ENCODE measurements at regions not wholly inside any gene's neighbourhood (a gene's known extent, or its start where the extent isn't known, plus 50 kb on each side); places are given as distances from the start of the nearest gene placed in this dataset.

GRCh38 chr16:55012793-55013192 is 82.1 kb downstream of the IRX5 start:
- CTCF ChIA-PET = no interaction called here
- TF ChIP-seq, protein P1, sequence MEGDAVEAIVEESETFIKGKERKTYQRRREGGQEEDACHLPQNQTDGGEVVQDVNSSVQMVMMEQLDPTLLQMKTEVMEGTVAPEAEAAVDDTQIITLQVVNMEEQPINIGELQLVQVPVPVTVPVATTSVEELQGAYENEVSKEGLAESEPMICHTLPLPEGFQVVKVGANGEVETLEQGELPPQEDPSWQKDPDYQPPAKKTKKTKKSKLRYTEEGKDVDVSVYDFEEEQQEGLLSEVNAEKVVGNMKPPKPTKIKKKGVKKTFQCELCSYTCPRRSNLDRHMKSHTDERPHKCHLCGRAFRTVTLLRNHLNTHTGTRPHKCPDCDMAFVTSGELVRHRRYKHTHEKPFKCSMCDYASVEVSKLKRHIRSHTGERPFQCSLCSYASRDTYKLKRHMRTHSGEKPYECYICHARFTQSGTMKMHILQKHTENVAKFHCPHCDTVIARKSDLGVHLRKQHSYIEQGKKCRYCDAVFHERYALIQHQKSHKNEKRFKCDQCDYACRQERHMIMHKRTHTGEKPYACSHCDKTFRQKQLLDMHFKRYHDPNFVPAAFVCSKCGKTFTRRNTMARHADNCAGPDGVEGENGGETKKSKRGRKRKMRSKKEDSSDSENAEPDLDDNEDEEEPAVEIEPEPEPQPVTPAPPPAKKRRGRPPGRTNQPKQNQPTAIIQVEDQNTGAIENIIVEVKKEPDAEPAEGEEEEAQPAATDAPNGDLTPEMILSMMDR (IDR thresholded peaks at IDR 0.05; ENCODE audit: control extremely low read depth, extremely low read depth, low read depth, missing control alignments) = no peak
- POLR2A ChIA-PET = no interaction called here
- DNase-seq (ENCODE audit: extremely low spot score) = no peak

- no peak for DNase-seq (ENCODE audit: extremely low spot score)
- TF ChIP-seq, protein P1 (IDR thresholded peaks at IDR 0.05; ENCODE audit: control extremely low read depth, extremely low read depth, low read depth, missing control alignments) = no peak
- CTCF ChIA-PET = no interaction called here
- POLR2A ChIA-PET = no interaction called here
These were observed 83.4 kb downstream of the IRX5 start for GRCh38 chr16:55014022-55014421.

DNA sequence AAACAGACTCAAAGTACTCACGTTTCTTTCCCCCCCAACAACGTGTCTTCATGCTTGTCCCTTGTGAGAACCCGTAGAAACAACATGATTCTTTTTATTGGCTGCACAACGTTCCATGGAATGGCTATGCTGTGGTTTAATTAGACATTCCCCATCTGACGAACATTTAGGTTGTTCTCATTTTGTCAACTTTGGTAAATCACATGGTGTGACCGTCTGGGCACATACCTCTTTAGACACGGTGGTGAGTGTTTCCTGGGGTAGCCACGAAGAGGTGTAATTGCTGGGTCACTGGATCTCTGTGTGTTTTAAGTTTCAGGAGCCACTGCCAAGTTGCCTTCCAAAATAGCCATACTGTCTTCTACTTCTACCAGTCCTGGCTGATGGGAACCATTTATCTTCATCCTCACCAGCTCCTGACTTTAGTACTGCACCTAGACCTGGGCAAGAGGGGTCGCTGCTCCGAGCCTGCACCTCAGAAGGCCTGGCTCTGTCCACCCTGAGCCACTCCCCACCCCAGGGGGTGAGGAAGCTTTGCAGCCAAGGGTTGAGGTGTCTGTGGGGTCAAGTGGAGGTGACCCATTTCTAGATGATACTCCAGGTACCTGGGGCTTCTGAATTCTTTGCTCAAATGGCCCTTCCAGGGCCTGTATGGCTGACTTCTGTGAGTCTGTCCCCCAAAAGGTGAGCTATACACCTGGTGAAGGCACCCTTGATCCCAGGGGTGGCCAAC is 84.7 kb downstream of the IRX5 start:
- DNase-seq (ENCODE audit: extremely low spot score) = no peak
- ChIA-PET POLR2A (no interaction called here), CTCF (interaction anchor here (0.8 kb wide), 1 partner anchor 85 kb away, joined by 3 read pairs; the partner anchor contains the start of gene IRX5)
- TF ChIP-seq, protein P1 (IDR thresholded peaks at IDR 0.05; ENCODE audit: control extremely low read depth, extremely low read depth, low read depth, missing control alignments) = no peak

DNA sequence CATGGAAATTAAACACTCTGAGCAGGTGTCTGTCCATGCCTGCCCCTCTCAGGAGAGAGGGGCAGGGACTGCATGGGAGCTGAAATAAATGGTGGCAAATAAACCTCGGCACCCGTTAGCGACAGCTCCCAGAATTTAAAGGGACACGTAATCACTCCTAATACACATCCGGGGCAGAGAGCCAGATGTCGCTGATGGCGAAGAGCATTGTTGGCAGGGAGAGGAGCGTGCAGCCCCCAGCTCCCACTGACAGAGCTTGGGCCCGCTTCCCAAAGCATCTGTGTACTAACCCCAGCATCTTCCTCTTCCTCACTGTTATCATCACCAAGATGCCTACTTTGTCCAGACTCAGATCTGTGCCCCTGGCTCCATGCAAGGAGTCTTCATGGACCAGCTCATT is 85.8 kb downstream of the IRX5 start:
- CTCF ChIA-PET = interaction anchor here (1.0 kb wide), 1 partner anchor 14 kb away, joined by 4 read pairs; no protein-coding TSS in a partner anchor
- DNase-seq (ENCODE audit: extremely low spot score) = no peak
- TF ChIP-seq, protein P1 (IDR thresholded peaks at IDR 0.05; ENCODE audit: control extremely low read depth, extremely low read depth, low read depth, missing control alignments) = no peak
- POLR2A ChIA-PET = no interaction called here

GRCh38 chr16:55017321-55017720 is 86.7 kb downstream of the IRX5 start:
- POLR2A ChIA-PET = no interaction called here
- TF ChIP-seq, protein P1 (IDR thresholded peaks at IDR 0.05; ENCODE audit: control extremely low read depth, extremely low read depth, low read depth, missing control alignments) = no peak
- DNase-seq (ENCODE audit: extremely low spot score) = no peak
- CTCF ChIA-PET = interaction anchor here (1.0 kb wide), 1 partner anchor 15 kb away, joined by 4 read pairs; no protein-coding TSS in a partner anchor

GRCh38 chr16:55018881-55019280 is 88.2 kb downstream of the IRX5 start:
- TF ChIP-seq, protein P1 (IDR thresholded peaks at IDR 0.05; ENCODE audit: control extremely low read depth, extremely low read depth, low read depth, missing control alignments) = no peak
- POLR2A ChIA-PET = no interaction called here
- CTCF ChIA-PET = no interaction called here
- no peak for DNase-seq (ENCODE audit: extremely low spot score)
